Astrocyte (in vitro differentiated cells and primary cell): ENCODE measurements at regions not wholly inside any gene's neighbourhood (a gene's known extent, or its start where the extent isn't known, plus 50 kb on each side); places are given as distances from the start of the nearest gene placed in this dataset.

Source experiments
- EZH2 ChIP-seq: IDR thresholded peaks from 2 replicates; pipeline ENCODE4 v1.6.1; 2012; ENCODE audit warnings: mild to moderate bottlenecking, low read length, inconsistent platforms; ENCODE audit not compliant: insufficient read depth
- TF ChIP-seq, protein P1 (sequence below): IDR thresholded peaks from 2 replicates; pipeline ENCODE4 v1.5.1; 2011; ENCODE audit warnings: low read depth, mild to moderate bottlenecking, inconsistent platforms, low read length, moderate library complexity; ENCODE audit not compliant: insufficient read depth

DNA sequence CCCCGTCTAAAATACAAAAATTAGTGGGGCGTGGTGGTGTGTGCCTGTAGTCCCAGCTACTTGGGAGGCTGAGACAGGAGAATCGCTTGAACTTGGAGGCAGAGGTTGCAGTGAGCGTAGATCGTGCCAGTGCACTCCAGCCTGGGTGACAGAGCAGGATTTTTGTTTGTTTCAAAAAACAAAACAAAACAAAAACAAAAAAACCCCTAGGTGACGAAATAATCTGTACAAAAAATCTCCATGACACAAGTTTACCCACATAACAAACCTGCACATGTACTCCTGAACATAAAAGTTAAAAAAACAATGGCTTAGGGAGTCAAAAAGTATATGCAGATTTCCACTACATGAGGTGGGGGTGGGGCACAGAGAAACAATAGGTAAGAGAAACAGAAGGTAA lies 140.5 kb upstream of the ASIC2 start:
- TF ChIP-seq, protein P1, sequence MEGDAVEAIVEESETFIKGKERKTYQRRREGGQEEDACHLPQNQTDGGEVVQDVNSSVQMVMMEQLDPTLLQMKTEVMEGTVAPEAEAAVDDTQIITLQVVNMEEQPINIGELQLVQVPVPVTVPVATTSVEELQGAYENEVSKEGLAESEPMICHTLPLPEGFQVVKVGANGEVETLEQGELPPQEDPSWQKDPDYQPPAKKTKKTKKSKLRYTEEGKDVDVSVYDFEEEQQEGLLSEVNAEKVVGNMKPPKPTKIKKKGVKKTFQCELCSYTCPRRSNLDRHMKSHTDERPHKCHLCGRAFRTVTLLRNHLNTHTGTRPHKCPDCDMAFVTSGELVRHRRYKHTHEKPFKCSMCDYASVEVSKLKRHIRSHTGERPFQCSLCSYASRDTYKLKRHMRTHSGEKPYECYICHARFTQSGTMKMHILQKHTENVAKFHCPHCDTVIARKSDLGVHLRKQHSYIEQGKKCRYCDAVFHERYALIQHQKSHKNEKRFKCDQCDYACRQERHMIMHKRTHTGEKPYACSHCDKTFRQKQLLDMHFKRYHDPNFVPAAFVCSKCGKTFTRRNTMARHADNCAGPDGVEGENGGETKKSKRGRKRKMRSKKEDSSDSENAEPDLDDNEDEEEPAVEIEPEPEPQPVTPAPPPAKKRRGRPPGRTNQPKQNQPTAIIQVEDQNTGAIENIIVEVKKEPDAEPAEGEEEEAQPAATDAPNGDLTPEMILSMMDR, result no peak
- TF ChIP-seq EZH2, result no peak
